ENCODE measurements at regions not wholly inside any gene's neighbourhood (a gene's known extent, or its start where the extent isn't known, plus 50 kb on each side); places are given as distances from the start of the nearest gene placed in this dataset.

DNA sequence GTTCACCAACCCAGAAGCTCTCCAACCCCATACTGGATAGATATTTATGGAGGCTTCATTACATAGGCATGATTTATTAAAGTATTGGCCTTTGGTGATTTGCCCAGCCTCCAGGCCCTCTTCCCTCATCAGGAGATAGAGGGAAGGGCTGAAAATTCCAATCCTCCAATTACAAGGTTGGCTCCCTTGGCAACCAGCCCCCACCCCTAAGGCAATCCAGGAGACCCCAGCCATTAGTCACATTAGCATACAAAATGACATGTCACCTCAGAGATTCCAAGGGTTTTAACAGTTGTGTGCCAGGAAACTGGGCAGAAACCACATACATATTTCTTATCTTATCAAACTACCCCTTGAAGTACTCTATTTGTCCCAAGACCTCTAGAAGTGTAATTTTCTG lies 210.0 kb downstream of the HINT1 start:
- Mint-ChIP-seq H3K4me1 (peaks cover 15% of the 10 kb centered on the region; the same call in 2 of the 3 replicates), H3K36me3 (ENCODE audit: low read depth) (no peaks in the 10 kb centered on the region), H3K4me3 (no peak overlapping the region), H3K27me3 (ENCODE audit: insufficient read depth, low read depth, poor library complexity) (peaks cover 2% of the 10 kb centered on the region), H3K27ac (no peak overlapping the region), H3K9me3 (no peaks in the 10 kb centered on the region)
- Histone ChIP-seq H3K79me2 (replicated peaks; ENCODE audit: insufficient read depth) (no peaks in the 10 kb centered on the region), H3K4me3 (no peak overlapping the region), H3K4me2 (no peak overlapping the region), H3K9me2 (ENCODE audit: insufficient read depth) (no peaks in the 10 kb centered on the region; the same call in 1 of the 2 replicates), H4K20me1 (replicated peaks; ENCODE audit: insufficient read depth) (no peaks in the 10 kb centered on the region), H3F3A (replicated peaks; ENCODE audit: low read depth) (no peaks in the 10 kb centered on the region), H3K27ac (ENCODE audit: low read depth) (no peak overlapping the region), H3K27me3 (ENCODE audit: insufficient read depth) (no peaks in the 10 kb centered on the region), H3K4me1 (ENCODE audit: insufficient read depth) (peaks cover 9% of the 10 kb centered on the region), H2AFZ (no peak overlapping the region), H3K36me3 (ENCODE audit: insufficient read depth) (no peaks in the 10 kb centered on the region)
- ATAC-seq (no peak), DNase-seq (ENCODE audit: low spot score) (no peak)
- TF ChIP-seq ZNF114 (CRISPR knock-in tag; IDR thresholded peaks at IDR 0.05) (no peak), ZNF331 (CRISPR knock-in tag; IDR thresholded peaks at IDR 0.05; ENCODE audit: low read depth) (no peak), CREB1 (CRISPR knock-in tag; IDR thresholded peaks at IDR 0.05; ENCODE audit: low read depth) (no peak), NANOG (IDR thresholded peaks at IDR 0.05; ENCODE audit: borderline replicate concordance) (no peak), EZH2 (IDR thresholded peaks at IDR 0.05; ENCODE audit: low read depth, unreplicated experiment) (no peak), JUNB (IDR thresholded peaks at IDR 0.05; ENCODE audit: unreplicated experiment) (no peak), EZH2phosphoT487 (IDR thresholded peaks at IDR 0.05; ENCODE audit: unreplicated experiment) (no peak), STAT1 (IDR thresholded peaks at IDR 0.05; ENCODE audit: unreplicated experiment) (no peak), POLR2AphosphoS5 (IDR thresholded peaks at IDR 0.05; ENCODE audit: low read depth) (no peak)
- TF ChIP-seq, protein P1, sequence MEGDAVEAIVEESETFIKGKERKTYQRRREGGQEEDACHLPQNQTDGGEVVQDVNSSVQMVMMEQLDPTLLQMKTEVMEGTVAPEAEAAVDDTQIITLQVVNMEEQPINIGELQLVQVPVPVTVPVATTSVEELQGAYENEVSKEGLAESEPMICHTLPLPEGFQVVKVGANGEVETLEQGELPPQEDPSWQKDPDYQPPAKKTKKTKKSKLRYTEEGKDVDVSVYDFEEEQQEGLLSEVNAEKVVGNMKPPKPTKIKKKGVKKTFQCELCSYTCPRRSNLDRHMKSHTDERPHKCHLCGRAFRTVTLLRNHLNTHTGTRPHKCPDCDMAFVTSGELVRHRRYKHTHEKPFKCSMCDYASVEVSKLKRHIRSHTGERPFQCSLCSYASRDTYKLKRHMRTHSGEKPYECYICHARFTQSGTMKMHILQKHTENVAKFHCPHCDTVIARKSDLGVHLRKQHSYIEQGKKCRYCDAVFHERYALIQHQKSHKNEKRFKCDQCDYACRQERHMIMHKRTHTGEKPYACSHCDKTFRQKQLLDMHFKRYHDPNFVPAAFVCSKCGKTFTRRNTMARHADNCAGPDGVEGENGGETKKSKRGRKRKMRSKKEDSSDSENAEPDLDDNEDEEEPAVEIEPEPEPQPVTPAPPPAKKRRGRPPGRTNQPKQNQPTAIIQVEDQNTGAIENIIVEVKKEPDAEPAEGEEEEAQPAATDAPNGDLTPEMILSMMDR (conservative IDR thresholded peaks at IDR 0.05; ENCODE audit: low read depth in 2 of 2), result no peak
- TF ChIP-seq, protein P2, sequence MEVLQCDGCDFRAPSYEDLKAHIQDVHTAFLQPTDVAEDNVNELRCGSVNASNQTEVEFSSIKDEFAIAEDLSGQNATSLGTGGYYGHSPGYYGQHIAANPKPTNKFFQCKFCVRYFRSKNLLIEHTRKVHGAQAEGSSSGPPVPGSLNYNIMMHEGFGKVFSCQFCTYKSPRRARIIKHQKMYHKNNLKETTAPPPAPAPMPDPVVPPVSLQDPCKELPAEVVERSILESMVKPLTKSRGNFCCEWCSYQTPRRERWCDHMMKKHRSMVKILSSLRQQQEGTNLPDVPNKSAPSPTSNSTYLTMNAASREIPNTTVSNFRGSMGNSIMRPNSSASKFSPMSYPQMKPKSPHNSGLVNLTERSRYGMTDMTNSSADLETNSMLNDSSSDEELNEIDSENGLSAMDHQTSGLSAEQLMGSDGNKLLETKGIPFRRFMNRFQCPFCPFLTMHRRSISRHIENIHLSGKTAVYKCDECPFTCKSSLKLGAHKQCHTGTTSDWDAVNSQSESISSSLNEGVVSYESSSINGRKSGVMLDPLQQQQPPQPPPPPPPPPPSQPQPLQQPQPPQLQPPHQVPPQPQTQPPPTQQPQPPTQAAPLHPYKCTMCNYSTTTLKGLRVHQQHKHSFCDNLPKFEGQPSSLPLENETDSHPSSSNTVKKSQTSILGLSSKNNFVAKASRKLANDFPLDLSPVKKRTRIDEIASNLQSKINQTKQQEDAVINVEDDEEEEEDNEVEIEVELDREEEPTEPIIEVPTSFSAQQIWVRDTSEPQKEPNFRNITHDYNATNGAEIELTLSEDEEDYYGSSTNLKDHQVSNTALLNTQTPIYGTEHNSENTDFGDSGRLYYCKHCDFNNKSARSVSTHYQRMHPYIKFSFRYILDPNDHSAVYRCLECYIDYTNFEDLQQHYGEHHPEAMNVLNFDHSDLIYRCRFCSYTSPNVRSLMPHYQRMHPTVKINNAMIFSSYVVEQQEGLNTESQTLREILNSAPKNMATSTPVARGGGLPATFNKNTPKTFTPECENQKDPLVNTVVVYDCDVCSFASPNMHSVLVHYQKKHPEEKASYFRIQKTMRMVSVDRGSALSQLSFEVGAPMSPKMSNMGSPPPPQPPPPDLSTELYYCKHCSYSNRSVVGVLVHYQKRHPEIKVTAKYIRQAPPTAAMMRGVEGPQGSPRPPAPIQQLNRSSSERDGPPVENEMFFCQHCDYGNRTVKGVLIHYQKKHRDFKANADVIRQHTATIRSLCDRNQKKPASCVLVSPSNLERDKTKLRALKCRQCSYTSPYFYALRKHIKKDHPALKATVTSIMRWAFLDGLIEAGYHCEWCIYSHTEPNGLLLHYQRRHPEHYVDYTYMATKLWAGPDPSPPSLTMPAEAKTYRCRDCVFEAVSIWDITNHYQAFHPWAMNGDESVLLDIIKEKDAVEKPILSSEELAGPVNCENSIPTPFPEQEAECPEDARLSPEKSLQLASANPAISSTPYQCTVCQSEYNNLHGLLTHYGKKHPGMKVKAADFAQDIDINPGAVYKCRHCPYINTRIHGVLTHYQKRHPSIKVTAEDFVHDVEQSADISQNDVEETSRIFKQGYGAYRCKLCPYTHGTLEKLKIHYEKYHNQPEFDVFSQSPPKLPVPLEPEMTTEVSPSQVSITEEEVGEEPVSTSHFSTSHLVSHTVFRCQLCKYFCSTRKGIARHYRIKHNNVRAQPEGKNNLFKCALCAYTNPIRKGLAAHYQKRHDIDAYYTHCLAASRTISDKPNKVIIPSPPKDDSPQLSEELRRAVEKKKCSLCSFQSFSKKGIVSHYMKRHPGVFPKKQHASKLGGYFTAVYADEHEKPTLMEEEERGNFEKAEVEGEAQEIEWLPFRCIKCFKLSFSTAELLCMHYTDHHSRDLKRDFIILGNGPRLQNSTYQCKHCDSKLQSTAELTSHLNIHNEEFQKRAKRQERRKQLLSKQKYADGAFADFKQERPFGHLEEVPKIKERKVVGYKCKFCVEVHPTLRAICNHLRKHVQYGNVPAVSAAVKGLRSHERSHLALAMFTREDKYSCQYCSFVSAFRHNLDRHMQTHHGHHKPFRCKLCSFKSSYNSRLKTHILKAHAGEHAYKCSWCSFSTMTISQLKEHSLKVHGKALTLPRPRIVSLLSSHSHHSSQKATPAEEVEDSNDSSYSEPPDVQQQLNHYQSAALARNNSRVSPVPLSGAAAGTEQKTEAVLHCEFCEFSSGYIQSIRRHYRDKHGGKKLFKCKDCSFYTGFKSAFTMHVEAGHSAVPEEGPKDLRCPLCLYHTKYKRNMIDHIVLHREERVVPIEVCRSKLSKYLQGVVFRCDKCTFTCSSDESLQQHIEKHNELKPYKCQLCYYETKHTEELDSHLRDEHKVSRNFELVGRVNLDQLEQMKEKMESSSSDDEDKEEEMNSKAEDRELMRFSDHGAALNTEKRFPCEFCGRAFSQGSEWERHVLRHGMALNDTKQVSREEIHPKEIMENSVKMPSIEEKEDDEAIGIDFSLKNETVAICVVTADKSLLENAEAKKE (CRISPR knock-in tag; IDR thresholded peaks at IDR 0.05), result no peak
- TF ChIP-seq, protein P3, sequence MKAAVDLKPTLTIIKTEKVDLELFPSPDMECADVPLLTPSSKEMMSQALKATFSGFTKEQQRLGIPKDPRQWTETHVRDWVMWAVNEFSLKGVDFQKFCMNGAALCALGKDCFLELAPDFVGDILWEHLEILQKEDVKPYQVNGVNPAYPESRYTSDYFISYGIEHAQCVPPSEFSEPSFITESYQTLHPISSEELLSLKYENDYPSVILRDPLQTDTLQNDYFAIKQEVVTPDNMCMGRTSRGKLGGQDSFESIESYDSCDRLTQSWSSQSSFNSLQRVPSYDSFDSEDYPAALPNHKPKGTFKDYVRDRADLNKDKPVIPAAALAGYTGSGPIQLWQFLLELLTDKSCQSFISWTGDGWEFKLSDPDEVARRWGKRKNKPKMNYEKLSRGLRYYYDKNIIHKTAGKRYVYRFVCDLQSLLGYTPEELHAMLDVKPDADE (IDR thresholded peaks at IDR 0.05), result no peak
- TF ChIP-seq, protein P4, sequence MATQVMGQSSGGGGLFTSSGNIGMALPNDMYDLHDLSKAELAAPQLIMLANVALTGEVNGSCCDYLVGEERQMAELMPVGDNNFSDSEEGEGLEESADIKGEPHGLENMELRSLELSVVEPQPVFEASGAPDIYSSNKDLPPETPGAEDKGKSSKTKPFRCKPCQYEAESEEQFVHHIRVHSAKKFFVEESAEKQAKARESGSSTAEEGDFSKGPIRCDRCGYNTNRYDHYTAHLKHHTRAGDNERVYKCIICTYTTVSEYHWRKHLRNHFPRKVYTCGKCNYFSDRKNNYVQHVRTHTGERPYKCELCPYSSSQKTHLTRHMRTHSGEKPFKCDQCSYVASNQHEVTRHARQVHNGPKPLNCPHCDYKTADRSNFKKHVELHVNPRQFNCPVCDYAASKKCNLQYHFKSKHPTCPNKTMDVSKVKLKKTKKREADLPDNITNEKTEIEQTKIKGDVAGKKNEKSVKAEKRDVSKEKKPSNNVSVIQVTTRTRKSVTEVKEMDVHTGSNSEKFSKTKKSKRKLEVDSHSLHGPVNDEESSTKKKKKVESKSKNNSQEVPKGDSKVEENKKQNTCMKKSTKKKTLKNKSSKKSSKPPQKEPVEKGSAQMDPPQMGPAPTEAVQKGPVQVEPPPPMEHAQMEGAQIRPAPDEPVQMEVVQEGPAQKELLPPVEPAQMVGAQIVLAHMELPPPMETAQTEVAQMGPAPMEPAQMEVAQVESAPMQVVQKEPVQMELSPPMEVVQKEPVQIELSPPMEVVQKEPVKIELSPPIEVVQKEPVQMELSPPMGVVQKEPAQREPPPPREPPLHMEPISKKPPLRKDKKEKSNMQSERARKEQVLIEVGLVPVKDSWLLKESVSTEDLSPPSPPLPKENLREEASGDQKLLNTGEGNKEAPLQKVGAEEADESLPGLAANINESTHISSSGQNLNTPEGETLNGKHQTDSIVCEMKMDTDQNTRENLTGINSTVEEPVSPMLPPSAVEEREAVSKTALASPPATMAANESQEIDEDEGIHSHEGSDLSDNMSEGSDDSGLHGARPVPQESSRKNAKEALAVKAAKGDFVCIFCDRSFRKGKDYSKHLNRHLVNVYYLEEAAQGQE (IDR thresholded peaks at IDR 0.05; ENCODE audit: unreplicated experiment), result no peak

Data from GM23338 (cell line).